DOHH2 (cell line): ENCODE measurements at regions not wholly inside any gene's neighbourhood (a gene's known extent, or its start where the extent isn't known, plus 50 kb on each side); places are given as distances from the start of the nearest gene placed in this dataset.

Experiments used
- H3F3A ChIP-seq: fragments of 200-600 bp; sonication (generic), shearing (Covaris generic); 2 replicates; pipeline ENCODE4 v1.6.0; 2016; ENCODE audit warnings: antibody characterized with exemption, mild to moderate bottlenecking; ENCODE audit not compliant: control insufficient read depth, insufficient read depth
- H3K27ac ChIP-seq: fragments of 200-600 bp; sonication (generic); 2 replicates; pipeline ENCODE4 v1.5.1; 2014; ENCODE audit warnings: low read depth, mild to moderate bottlenecking, low read length, moderate library complexity
- H3K27me3 ChIP-seq: fragments of 200-600 bp; sonication (generic); 2 replicates; pipeline ENCODE4 v1.6.1; 2014; ENCODE audit warnings: mild to moderate bottlenecking, low read length, mixed read lengths; ENCODE audit not compliant: control insufficient read depth
- H3K36me3 ChIP-seq: fragments of 200-600 bp; sonication (generic); 2 replicates; pipeline ENCODE4 v1.6.1; 2014; ENCODE audit warnings: mild to moderate bottlenecking, low read length, moderate library complexity, mixed read lengths; ENCODE audit not compliant: control insufficient read depth
- H3K4me1 ChIP-seq: fragments of 200-600 bp; sonication (generic); 2 replicates; pipeline ENCODE4 v1.6.1; 2014; ENCODE audit warnings: mild to moderate bottlenecking, low read length, mixed read lengths; ENCODE audit not compliant: control insufficient read depth
- H3K4me2 ChIP-seq: fragments of 200-600 bp; sonication (generic); 2 replicates; pipeline ENCODE4 v1.6.0; 2014; ENCODE audit warnings: mild to moderate bottlenecking, low read length, moderate library complexity
- H3K4me3 ChIP-seq: fragments of 200-600 bp; sonication (generic); 2 replicates; pipeline ENCODE4 v1.5.1; 2014; ENCODE audit warnings: mild to moderate bottlenecking, low read length, mixed read lengths
- H3K79me2 ChIP-seq: fragments of 200-600 bp; sonication (generic); 2 replicates; pipeline ENCODE4 v1.6.1; 2014; ENCODE audit warnings: mild to moderate bottlenecking, low read length, mixed read lengths; ENCODE audit not compliant: control insufficient read depth
- H3K9me2 ChIP-seq: fragments of 200-600 bp; sonication (generic); replicated peaks from 2 replicates; pipeline ENCODE4 v1.6.1; 2014; ENCODE audit warnings: mild to moderate bottlenecking, low read length, mixed read lengths; ENCODE audit not compliant: control insufficient read depth
- H3K9me3 ChIP-seq: fragments of 200-600 bp; sonication (generic); 2 replicates; pipeline ENCODE4 v1.6.1; 2014; ENCODE audit warnings: antibody characterized with exemption, low read length, mixed read lengths; ENCODE audit not compliant: control insufficient read depth, insufficient read depth
- H4K20me1 ChIP-seq: fragments of 200-600 bp; sonication (generic); 2 replicates; pipeline ENCODE4 v1.6.0; 2014; ENCODE audit warnings: low read depth, mild to moderate bottlenecking, antibody characterized with exemption, low read length, moderate library complexity; ENCODE audit not compliant: control insufficient read depth, insufficient read depth
- EZH2phosphoT487 ChIP-seq: fragments of 200-600 bp; sonication (generic); IDR thresholded peaks from 2 replicates; pipeline ENCODE4 v1.6.1; 2017; ENCODE audit warnings: borderline replicate concordance, mild to moderate bottlenecking, antibody characterized with exemption, low read length, moderate library complexity, mixed read lengths
- TF ChIP-seq, protein P1 (sequence below): fragments of 200-600 bp; sonication (generic); IDR thresholded peaks from one replicate; pipeline ENCODE4 v1.5.1; 2014; ENCODE audit warnings: antibody characterized with exemption, mild to moderate bottlenecking, low read depth, low read length; ENCODE audit not compliant: poor library complexity, severe bottlenecking

DNA sequence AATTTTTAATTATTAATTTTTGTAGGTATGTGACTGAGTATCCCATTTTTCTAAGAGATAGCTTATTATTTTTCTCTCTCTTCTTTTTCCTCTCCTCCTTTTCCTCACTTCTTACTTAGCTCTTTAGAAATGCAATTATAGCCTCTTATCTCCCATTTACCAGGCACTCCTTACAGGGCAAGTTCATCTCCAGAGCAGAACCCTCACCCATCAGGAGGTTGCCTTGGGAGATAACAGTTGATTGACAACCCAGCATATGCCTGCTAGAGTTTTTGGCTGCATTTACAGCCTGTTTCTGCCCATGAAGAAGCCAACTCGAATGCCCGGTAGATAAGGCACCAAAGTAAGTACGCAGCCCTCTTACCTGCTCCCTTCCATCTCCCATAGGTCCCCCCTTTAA, 572.9 kb upstream of the ZFP42 start:
- Histone ChIP-seq H3K79me2 (no peaks in the 10 kb centered on the region), H3K36me3 (no peaks in the 10 kb centered on the region), H3K9me2 (no peaks in the 10 kb centered on the region), H3K4me3 (no peak overlapping the region), H4K20me1 (no peaks in the 10 kb centered on the region), H3K4me1 (no peaks in the 10 kb centered on the region), H3F3A (no peaks in the 10 kb centered on the region), H3K4me2 (no peak overlapping the region), H3K27ac (no peak overlapping the region), H3K27me3 (no peaks in the 10 kb centered on the region), H3K9me3 (0 out of 2 replicates have a peak, but pooled peaks cover under 1% of the 10 kb centered on the region)
- TF ChIP-seq, protein P1, sequence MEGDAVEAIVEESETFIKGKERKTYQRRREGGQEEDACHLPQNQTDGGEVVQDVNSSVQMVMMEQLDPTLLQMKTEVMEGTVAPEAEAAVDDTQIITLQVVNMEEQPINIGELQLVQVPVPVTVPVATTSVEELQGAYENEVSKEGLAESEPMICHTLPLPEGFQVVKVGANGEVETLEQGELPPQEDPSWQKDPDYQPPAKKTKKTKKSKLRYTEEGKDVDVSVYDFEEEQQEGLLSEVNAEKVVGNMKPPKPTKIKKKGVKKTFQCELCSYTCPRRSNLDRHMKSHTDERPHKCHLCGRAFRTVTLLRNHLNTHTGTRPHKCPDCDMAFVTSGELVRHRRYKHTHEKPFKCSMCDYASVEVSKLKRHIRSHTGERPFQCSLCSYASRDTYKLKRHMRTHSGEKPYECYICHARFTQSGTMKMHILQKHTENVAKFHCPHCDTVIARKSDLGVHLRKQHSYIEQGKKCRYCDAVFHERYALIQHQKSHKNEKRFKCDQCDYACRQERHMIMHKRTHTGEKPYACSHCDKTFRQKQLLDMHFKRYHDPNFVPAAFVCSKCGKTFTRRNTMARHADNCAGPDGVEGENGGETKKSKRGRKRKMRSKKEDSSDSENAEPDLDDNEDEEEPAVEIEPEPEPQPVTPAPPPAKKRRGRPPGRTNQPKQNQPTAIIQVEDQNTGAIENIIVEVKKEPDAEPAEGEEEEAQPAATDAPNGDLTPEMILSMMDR = no peak
- no peak for TF ChIP-seq EZH2phosphoT487

DNA sequence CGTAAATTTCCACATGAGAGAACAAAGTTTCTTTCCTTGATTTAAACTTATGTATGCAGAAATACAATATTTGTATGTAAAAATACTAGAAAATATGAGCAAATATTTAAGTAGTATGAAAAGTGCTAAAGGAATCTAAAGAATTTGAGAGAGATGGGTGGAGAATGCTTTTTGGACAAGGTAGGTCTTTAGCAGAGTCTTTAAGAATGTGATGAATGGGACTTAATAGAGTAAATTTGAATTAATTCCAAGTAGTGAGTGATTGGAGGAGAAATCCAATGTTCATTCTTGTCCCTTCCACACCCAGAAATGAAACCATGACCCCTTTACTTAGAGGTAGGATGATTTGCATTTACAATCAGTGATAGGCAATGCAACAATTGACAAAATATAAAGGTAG, 570.9 kb upstream of the ZFP42 start:
- TF ChIP-seq, protein P1 = no peak
- no peak for TF ChIP-seq EZH2phosphoT487
- Histone ChIP-seq H3K9me2 (no peaks in the 10 kb centered on the region), H3K4me1 (no peaks in the 10 kb centered on the region), H3K4me2 (no peak overlapping the region), H3F3A (no peaks in the 10 kb centered on the region), H3K36me3 (no peaks in the 10 kb centered on the region), H3K27me3 (no peaks in the 10 kb centered on the region), H4K20me1 (no peaks in the 10 kb centered on the region), H3K79me2 (no peaks in the 10 kb centered on the region), H3K4me3 (no peak overlapping the region), H3K27ac (no peak overlapping the region), H3K9me3 (no peaks in the 10 kb centered on the region)

DNA sequence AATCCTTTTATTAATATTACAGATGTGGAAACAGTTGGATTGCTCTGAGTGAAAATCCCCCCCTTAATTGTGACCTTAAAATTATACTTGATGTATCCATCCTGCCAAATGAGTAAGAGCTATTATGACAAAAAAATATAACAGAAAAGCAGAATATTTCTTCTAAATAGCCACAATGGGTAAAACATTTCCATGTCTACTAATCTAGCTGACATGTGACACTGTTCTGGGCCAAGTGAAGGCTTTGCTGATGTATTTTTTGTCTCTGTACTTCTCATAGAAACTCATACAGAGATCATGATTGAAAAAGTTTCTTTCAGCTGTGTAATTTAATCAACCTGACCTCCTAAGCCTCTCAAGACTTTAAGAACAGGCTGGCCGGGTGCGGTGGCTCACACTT, 569.1 kb upstream of the ZFP42 start:
- Histone ChIP-seq H3K4me3 (no peak overlapping the region), H3F3A (no peaks in the 10 kb centered on the region), H3K27ac (no peak overlapping the region), H3K79me2 (no peaks in the 10 kb centered on the region), H3K27me3 (no peaks in the 10 kb centered on the region), H3K9me3 (no peaks in the 10 kb centered on the region), H3K4me2 (no peak overlapping the region), H3K36me3 (no peaks in the 10 kb centered on the region), H3K9me2 (no peaks in the 10 kb centered on the region), H4K20me1 (no peaks in the 10 kb centered on the region), H3K4me1 (no peaks in the 10 kb centered on the region)
- no peak for TF ChIP-seq EZH2phosphoT487
- TF ChIP-seq, protein P1 = no peak

DNA sequence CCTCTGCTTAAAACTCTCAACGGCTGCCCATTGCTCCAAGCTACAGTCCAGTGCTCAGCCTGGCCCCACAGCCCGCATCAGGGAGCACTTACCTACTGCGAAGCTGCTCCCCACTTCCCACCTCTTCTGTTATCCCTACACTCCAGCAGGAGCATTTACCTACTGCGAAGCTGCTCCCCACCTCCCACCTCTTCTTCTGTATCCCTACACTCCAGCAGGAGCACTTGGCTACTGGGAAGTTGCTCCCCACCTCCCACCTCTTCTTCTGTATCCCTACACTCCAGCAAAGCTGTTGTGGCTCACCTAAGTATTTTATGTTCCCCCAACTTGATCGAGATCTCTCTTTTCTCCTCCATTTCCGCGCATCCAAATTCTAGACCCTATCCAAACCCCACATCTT, 563.3 kb upstream of the ZFP42 start:
- Histone ChIP-seq H3K4me1 (no peaks in the 10 kb centered on the region), H3K27ac (no peak overlapping the region), H3F3A (no peaks in the 10 kb centered on the region), H3K4me2 (no peak overlapping the region), H3K79me2 (no peaks in the 10 kb centered on the region), H3K9me2 (no peaks in the 10 kb centered on the region), H3K27me3 (no peaks in the 10 kb centered on the region), H3K36me3 (no peaks in the 10 kb centered on the region), H3K4me3 (no peak overlapping the region), H3K9me3 (no peaks in the 10 kb centered on the region), H4K20me1 (no peaks in the 10 kb centered on the region)
- TF ChIP-seq, protein P1 = no peak
- no peak for TF ChIP-seq EZH2phosphoT487
